ENCODE measurements at regions not wholly inside any gene's neighbourhood (a gene's known extent, or its start where the extent isn't known, plus 50 kb on each side); places are given as distances from the start of the nearest gene placed in this dataset.

DNA sequence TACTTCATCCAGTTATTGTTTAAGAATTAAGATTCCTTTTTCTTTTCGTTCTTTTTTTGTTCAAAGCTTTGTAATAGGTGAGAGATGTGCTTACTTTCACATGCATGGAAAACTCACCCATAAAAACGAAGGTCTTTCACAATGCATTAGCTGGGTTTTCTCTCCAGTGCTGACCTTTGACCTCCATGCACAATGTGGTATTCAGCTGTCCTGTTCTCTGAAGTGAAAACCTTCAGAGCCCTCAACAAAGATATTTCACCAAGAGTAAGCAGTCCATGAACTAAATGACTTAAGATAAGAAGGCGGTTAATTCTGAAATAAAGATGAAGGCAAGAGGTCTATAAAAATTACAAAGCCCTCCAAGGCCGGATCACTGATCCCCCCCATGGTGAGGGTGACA, 77.1 kb upstream of the IPO9 start:
- DNase-seq = no peak

GRCh38 chr1:201752333-201752732, 76.6 kb upstream of the IPO9 start:
- DNase-seq = no peak

DNA sequence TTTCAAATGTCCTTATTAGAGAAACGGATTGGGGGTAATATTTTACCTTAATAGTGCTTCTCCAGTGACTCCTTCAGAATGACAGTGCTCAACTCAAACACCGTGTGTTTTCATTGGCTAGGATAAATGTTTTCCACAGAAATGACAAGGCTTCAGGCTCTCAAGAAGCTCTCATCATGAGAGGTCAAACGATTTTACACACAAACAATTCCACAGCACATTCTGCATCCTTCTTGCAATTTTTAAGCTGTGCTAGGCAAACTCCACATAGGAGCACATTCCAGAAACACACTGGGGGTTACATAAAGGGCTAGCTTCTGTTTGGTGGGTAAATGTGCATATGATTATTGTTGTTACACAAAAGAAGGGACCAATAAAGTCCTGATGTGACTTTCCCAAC, 75.5 kb upstream of the IPO9 start:
- no peak for DNase-seq

DNA sequence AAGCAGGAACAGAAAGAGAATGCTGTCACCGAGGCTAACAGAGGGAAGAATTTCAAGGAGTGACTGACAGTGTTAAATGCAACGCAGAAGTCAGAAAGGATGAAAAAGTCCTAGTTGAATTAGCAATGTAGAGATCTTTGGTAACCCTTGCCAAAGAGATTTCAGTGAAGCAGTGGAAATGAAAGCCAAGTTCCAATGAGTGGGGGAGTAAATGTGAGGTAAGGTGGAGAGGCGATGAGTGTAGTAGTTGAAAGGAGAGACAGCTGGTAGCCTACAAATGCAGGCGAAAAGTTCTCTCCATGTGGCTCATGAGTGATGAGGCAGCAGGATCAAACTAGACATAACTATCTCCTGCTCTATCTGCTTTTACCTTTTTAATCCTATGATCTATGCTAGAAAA, 74.6 kb upstream of the IPO9 start:
- DNase-seq = no peak

GRCh38 chr1:201755200-201755599, 73.8 kb upstream of the IPO9 start:
- DNase-seq = no peak

- DNase-seq = no peak
These were observed 72.6 kb upstream of the IPO9 start for GRCh38 chr1:201756406-201756805.

- no peak for DNase-seq
These were observed 70.4 kb upstream of the IPO9 start for GRCh38 chr1:201758499-201759050.

DNA sequence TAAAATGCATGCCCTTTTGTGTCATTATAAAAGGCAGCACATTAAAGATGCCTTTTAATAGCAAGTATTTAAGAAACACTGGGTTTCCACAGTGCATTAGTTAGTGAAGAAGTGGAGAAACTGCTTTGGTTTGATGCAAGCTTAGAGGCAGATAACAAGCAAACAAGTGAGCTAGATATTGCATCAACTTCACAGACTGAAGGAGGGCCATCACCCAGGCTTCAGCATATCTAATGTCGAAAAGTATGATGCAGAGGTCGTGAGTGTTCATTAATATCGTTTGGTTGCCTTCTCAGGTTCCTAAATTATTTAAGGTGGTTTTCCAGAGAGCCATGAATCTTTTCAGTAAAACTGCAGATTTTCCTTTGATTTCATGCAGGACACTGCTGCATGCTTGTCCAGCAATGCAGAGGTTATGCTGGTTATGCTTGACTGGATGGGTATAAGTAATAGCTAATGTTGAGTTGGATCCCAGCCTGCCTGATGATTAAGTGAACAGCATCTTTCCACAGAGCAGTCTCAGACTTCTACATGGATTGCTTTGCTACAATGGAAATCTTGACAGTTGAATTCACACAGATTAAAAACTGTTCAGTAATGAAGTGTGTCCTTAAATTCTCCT, 69.7 kb upstream of the IPO9 start:
- DNase-seq = no peak

DNA sequence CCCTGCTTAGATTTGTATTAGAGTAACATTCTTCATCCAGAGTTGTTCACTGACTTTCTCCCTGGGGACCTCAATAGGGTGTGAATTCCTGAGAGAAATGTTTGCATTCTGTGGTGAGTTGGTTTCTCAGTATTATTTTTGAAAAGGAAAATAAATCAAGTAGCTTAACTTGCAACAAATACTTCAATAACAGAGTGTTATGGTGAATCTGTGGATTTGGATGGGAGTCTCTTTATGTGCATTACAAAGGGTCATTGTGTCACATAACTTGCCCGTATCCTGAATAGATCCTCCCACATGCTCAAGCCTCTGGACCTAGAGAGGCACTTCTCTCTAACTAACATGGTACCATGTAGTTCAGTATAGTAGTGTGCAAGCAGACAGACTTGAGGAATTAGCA, 68.4 kb upstream of the IPO9 start:
- DNase-seq = no peak

DNA sequence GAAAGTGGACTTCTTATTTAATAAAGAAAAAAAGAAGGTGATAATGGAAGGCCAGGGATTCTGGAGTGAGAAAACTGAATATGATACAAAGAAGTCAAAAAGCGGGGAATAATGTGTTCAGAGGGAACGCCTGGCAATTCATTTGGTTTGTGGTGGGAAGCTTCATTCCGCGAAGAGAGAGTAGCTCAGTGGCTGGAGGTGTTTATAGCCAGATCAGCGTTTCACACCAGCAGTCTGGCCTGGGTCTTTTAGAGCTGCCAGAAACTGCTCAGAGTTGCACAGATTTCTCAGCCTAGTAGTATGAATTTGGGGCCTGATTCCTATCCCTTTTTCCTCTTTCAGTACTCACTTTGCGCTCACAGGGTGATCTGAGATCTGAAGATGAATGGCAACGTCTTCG, 67.8 kb upstream of the IPO9 start:
- DNase-seq = no peak

GRCh38 chr1:201761871-201762270, 67.1 kb upstream of the IPO9 start:
- DNase-seq = no peak

- no peak for DNase-seq
These were observed 66.6 kb upstream of the IPO9 start for GRCh38 chr1:201762381-201762780.

GRCh38 chr1:201763455-201764140, 65.4 kb upstream of the IPO9 start:
- no peak for DNase-seq

GRCh38 chr1:201764166-201764565, 64.8 kb upstream of the IPO9 start:
- no peak for DNase-seq

DNA sequence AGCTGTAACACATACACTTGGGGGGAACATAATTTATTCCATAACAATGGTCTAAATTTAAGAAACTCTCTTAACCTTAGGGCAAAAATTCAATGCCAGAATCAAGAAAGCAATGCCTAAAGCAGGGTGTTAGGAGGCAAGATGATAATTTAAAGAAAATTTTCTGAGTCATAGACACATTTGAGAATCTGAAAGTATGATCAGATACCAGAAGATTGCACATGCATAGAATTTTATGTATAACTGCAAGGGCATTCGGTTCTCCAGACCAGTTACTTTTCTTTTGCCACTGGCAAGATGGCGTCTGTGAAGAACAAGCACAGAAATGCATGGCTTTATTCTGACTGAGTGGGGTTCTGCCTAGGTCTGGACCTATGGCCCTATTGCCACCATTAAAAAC, 64.4 kb upstream of the IPO9 start:
- DNase-seq = no peak

DNA sequence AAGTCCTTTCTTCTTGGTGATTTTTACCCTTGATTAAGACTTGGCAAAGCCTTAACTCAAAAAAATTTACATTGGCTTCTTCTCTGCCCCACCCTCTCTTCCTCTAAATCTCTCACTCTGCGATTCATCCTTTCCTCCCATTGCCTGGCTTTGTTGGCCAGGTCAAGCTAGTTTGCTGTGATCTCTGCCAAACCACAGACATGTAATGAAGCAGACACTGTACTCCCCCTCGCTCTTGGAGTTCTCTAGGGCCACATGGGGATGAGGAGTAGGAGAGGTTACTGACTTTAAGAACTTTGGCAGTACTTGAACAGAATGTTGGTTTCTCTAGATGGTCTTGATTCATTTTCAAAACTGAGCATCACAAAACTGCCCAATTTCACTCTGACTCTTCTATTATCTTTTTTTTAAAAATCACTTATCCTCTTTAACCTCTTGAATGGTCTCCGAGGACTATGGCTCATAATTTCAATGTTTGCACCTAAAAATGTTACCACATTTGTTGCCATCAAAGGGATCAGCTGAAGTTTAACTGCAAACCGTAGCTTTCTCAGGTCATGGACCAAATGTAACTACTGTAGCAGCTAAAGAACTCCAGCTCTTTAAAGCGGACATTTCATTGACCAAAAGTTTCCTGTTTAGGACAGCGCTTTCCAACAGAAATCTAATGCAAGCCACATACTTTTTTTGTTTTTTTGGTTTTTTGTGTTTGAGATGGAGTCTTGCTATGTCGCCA, 62.7 kb upstream of the IPO9 start:
- DNase-seq = no peak

DNA sequence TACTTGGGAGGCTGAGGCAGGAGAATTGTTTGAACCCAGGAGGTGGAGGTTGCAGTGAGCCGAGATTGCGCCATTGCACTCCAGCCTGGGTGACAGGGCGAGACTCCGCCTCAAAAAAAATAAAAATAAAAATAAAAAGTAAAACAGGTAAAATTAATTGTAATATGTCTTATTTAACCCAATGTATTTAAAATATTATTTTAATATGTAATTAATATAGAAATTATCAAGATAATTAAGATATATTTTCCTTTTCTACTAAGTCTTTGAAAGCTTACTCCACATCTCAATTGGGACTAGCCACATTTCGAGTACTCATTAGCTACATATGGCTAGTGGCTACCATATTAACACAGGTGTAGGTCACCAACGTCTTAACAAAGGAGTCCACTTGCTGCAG, 61.6 kb upstream of the IPO9 start:
- no peak for DNase-seq

- DNase-seq = no peak
These were observed 59.9 kb upstream of the IPO9 start for GRCh38 chr1:201769072-201769471.

DNA sequence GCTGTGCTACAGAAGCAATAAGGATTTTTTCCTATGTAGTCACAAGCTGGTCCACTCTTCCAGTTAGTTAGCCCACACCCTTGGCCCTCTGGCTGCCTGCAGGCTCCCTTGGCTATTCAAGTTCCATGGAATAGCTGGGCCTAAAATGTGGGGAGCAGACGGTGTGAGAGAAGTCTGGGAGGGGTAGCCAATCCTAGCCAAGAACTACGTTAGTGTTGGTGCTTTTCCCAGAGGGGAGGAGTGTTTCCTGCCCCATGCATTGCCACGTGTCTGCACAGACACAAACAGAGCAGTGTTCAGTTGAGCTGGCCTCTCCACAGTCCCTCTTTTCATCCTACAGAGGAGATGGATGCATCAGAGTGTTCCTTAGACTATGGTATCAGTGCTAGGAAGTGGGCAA, 59.0 kb upstream of the IPO9 start:
- no peak for DNase-seq

GRCh38 chr1:201771466-201771865, 57.5 kb upstream of the IPO9 start:
- no peak for DNase-seq

GRCh38 chr1:201772178-201772577, 56.8 kb upstream of the IPO9 start:
- no peak for DNase-seq

DNA sequence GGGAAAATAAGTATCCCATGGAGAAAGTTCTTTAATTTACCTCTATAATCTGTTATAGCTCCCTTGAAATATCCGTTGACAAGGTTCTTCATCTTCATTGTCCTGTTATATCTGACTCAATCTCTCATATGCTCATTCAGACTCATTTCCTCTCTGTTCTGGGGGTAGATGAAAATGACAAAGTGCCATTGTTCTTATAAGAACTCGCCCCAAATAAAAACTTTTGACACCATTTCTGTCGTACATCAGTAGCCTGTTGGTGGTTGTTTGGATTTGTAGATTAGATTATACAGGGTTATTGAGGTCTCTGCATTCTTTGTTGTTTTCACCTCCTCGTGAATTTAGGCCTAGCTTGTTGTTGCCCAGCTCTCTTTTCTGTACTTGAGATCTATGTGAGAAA, 55.2 kb upstream of the IPO9 start:
- no peak for DNase-seq

- DNase-seq = no peak
These were observed 54.6 kb upstream of the IPO9 start for GRCh38 chr1:201774224-201774982.
